ENCODE measurements at regions not wholly inside any gene's neighbourhood (a gene's known extent, or its start where the extent isn't known, plus 50 kb on each side); places are given as distances from the start of the nearest gene placed in this dataset.

- FAIRE-seq (no peak), ATAC-seq (no peak), DNase-seq (ENCODE audit: low read depth in 1 of 2, low spot score in 1 of 2) (no peak)
- H3K27ac ChIP-seq: no peak overlapping the region
- POLR2A ChIA-PET: no interaction called here
- no peak overlapping the region for H3K4me2 ChIP-seq
- no peak overlapping the region for H3K4me3 ChIP-seq
- no peak for TF ChIP-seq KDM5A (IDR thresholded peaks at IDR 0.05)
- no peak for TF ChIP-seq CEBPB (IDR thresholded peaks at IDR 0.05)
- no peak for TF ChIP-seq MAX (IDR thresholded peaks at IDR 0.05)
- no peak for TF ChIP-seq EHF (CRISPR knock-in tag; IDR thresholded peaks at IDR 0.05)
- TF ChIP-seq HOXB13 (CRISPR knock-in tag; IDR thresholded peaks at IDR 0.05; ENCODE audit: low read depth): no peak
- no peak for TF ChIP-seq SMC3 (IDR thresholded peaks at IDR 0.05)
- TF ChIP-seq ZSCAN20 (CRISPR knock-in tag; IDR thresholded peaks at IDR 0.05): no peak
- no peak for TF ChIP-seq ZNF302 (CRISPR knock-in tag; IDR thresholded peaks at IDR 0.05)
- no peak for TF ChIP-seq SREBF2 (IDR thresholded peaks at IDR 0.05)
- no peaks in the 10 kb centered on the region for H3K4me1 ChIP-seq
- CTCF ChIA-PET: no interaction called here
- no peaks in the 10 kb centered on the region for H3K9me3 ChIP-seq
These were observed 234.0 kb upstream of the MARCKS start for GRCh38 chr6:113623129-113623528.

GRCh38 chr6:113625850-113626249 lies 231.3 kb upstream of the MARCKS start:
- Histone ChIP-seq H3K9me3 (no peaks in the 10 kb centered on the region), H3K4me3 (no peak overlapping the region), H3K4me2 (no peak overlapping the region), H3K27ac (no peak overlapping the region), H3K4me1 (peaks cover 12% of the 10 kb centered on the region)
- WGBS (ENCODE audit: missing lambda C conversion rate): 94% methylated on average over 3 of the region's 3 CpGs
- ChIA-PET CTCF (no interaction called here), POLR2A (no interaction called here)
- DNase-seq (ENCODE audit: low read depth in 1 of 2, low spot score in 1 of 2) (no peak), ATAC-seq (no peak), FAIRE-seq (no peak)
- no peak for TF ChIP-seq CHD4 (IDR thresholded peaks at IDR 0.05; ENCODE audit: borderline replicate concordance)

- Histone ChIP-seq H3K4me1 (peaks cover 18% of the 10 kb centered on the region), H3K27ac (no peak overlapping the region), H3K4me2 (no peak overlapping the region), H3K4me3 (no peak overlapping the region), H3K9me3 (no peaks in the 10 kb centered on the region)
- no peak for ATAC-seq
- no peak for DNase-seq (ENCODE audit: low read depth in 1 of 2, low spot score in 1 of 2)
- TF ChIP-seq HOXA7 (CRISPR knock-in tag; IDR thresholded peaks at IDR 0.05): no peak
- ChIA-PET POLR2A (no interaction called here), CTCF (interaction anchor here (1.1 kb wide), 1 partner anchor 10 kb away, joined by 3 read pairs; no protein-coding TSS in a partner anchor)
- WGBS (ENCODE audit: missing lambda C conversion rate): 100% methylated on average over 1 of the region's 1 CpG
- FAIRE-seq: no peak
These were observed 230.7 kb upstream of the MARCKS start for GRCh38 chr6:113626475-113626874.

- Histone ChIP-seq H3K4me3 (no peak overlapping the region), H3K27ac (no peak overlapping the region), H3K9me3 (no peaks in the 10 kb centered on the region), H3K4me2 (no peak overlapping the region), H3K4me1 (peaks cover 23% of the 10 kb centered on the region)
- TF ChIP-seq KDM5A (IDR thresholded peaks at IDR 0.05) (no peak), FOSL2 (IDR thresholded peaks at IDR 0.05) (no peak), FOSL2 (CRISPR knock-in tag; IDR thresholded peaks at IDR 0.05) (no peak), GATA3 (IDR thresholded peaks at IDR 0.05; ENCODE audit: borderline replicate concordance) (no peak), TFCP2L1 (CRISPR knock-in tag; IDR thresholded peaks at IDR 0.05) (no peak), CHD2 (IDR thresholded peaks at IDR 0.05; ENCODE audit: low read length, partially characterized antibody) (no peak), MAFK (IDR thresholded peaks at IDR 0.05; ENCODE audit: partially characterized antibody) (no peak), RNF2 (IDR thresholded peaks at IDR 0.05; ENCODE audit: borderline replicate concordance, low read depth) (no peak), ZSCAN20 (CRISPR knock-in tag; IDR thresholded peaks at IDR 0.05) (no peak)
- POLR2A ChIA-PET: no interaction called here
- no peak for DNase-seq (ENCODE audit: low read depth in 1 of 2, low spot score in 1 of 2)
- FAIRE-seq: no peak
- CTCF ChIA-PET: interaction anchor here (1.1 to 1.6 kb wide), 2 partner anchors 9 to 252 kb away, joined by 3 read pairs; no protein-coding TSS in a partner anchor
- WGBS (ENCODE audit: missing lambda C conversion rate): 92% methylated on average over 2 of the region's 2 CpGs
- no peak for ATAC-seq
These were observed 229.7 kb upstream of the MARCKS start for GRCh38 chr6:113627480-113627879.

GRCh38 chr6:113629256-113629655 lies 227.9 kb upstream of the MARCKS start:
- no peaks in the 10 kb centered on the region for H3K9me3 ChIP-seq
- CTCF ChIA-PET: interaction anchor here (1.4 to 1.8 kb wide), 2 partner anchors 11 to 229 kb away, joined by 3 to 4 read pairs; no protein-coding TSS in a partner anchor
- POLR2A ChIA-PET: no interaction called here
- H3K4me2 ChIP-seq: no peak overlapping the region
- ATAC-seq (no peak), FAIRE-seq (no peak), DNase-seq (ENCODE audit: low read depth in 1 of 2, low spot score in 1 of 2) (no peak)
- peak overlapping the region in 1 of 2 experiments; percentile 59; a peak in 3 of 6 replicates for H3K27ac ChIP-seq
- no peak overlapping the region for H3K4me3 ChIP-seq
- peaks cover 40% of the 10 kb centered on the region for H3K4me1 ChIP-seq
- TF ChIP-seq HDAC2 (IDR thresholded peaks at IDR 0.05) (no peak), NR3C1 (IDR thresholded peaks at IDR 0.05) (no peak), CEBPB (IDR thresholded peaks at IDR 0.05) (no peak), EP300 (IDR thresholded peaks at IDR 0.05) (no peak), POLR2A (IDR thresholded peaks at IDR 0.05; ENCODE audit: low read length) (no peak), POLR2AphosphoS2 (conservative IDR thresholded peaks at IDR 0.05; ENCODE audit: low read length) (no peak), ZNF302 (CRISPR knock-in tag; IDR thresholded peaks at IDR 0.05) (no peak), HOXB5 (CRISPR knock-in tag; IDR thresholded peaks at IDR 0.05) (no peak), FOXS1 (CRISPR knock-in tag; IDR thresholded peaks at IDR 0.05) (no peak), EHF (CRISPR knock-in tag; IDR thresholded peaks at IDR 0.05) (no peak), HOXA7 (CRISPR knock-in tag; IDR thresholded peaks at IDR 0.05) (no peak), SREBF2 (IDR thresholded peaks at IDR 0.05) (no peak), CHD2 (IDR thresholded peaks at IDR 0.05; ENCODE audit: low read length, partially characterized antibody) (no peak), NPAS2 (CRISPR knock-in tag; IDR thresholded peaks at IDR 0.05; ENCODE audit: borderline replicate concordance) (no peak), MYC (IDR thresholded peaks at IDR 0.05; ENCODE audit: borderline replicate concordance, low read length) (no peak)

All from A549 (cell line).